ENCODE measurements at regions not wholly inside any gene's neighbourhood (a gene's known extent, or its start where the extent isn't known, plus 50 kb on each side); places are given as distances from the start of the nearest gene placed in this dataset.

- DNase-seq = no peak
Observed at GRCh38 chr4:137043184-137043583, 489.1 kb downstream of the PCDH18 start.

- no peak for DNase-seq
Observed at GRCh38 chr4:137039370-137039769, 492.9 kb downstream of the PCDH18 start.

- DNase-seq = no peak
Observed at GRCh38 chr4:137032222-137032621, 500.1 kb downstream of the PCDH18 start.

- DNase-seq = no peak
Observed at GRCh38 chr4:137029026-137029425, 503.3 kb downstream of the PCDH18 start.

- no peak for DNase-seq
Observed at GRCh38 chr4:137025484-137026059, 506.7 kb downstream of the PCDH18 start.

GRCh38 chr4:137015426-137016409 lies 516.6 kb downstream of the PCDH18 start:
- DNase-seq = no peak

- no peak for DNase-seq
Observed at GRCh38 chr4:137000432-137000831, 531.9 kb downstream of the PCDH18 start.

- no peak for DNase-seq
Observed at GRCh38 chr4:136992032-136992431, 540.3 kb downstream of the PCDH18 start.

GRCh38 chr4:136985683-136986082 lies 546.6 kb downstream of the PCDH18 start:
- DNase-seq = no peak

- no peak for DNase-seq
Observed at GRCh38 chr4:136967069-136967468, 565.2 kb downstream of the PCDH18 start.

- no peak for DNase-seq
Observed at GRCh38 chr4:136965478-136965877, 566.8 kb downstream of the PCDH18 start.

- DNase-seq = no peak
Observed at GRCh38 chr4:136962868-136963267, 569.4 kb downstream of the PCDH18 start.

- DNase-seq = no peak
Observed at GRCh38 chr4:136946307-136946907, 585.9 kb downstream of the PCDH18 start.

- no peak for DNase-seq
Observed at GRCh38 chr4:136939781-136940180, 592.5 kb downstream of the PCDH18 start.

GRCh38 chr4:136935871-136936270 lies 596.4 kb downstream of the PCDH18 start:
- no peak for DNase-seq

GRCh38 chr4:136935305-136935704 lies 597.0 kb downstream of the PCDH18 start:
- DNase-seq = no peak

GRCh38 chr4:136934601-136935000 lies 597.7 kb downstream of the PCDH18 start:
- DNase-seq = no peak

- no peak for DNase-seq
Observed at GRCh38 chr4:136931781-136932180, 600.5 kb downstream of the PCDH18 start.

GRCh38 chr4:136928957-136929411 lies 603.3 kb downstream of the PCDH18 start:
- no peak for DNase-seq

- DNase-seq = no peak
Observed at GRCh38 chr4:136927172-136927571, 605.1 kb downstream of the PCDH18 start.

- no peak for DNase-seq
Observed at GRCh38 chr4:136925203-136925602, 607.1 kb downstream of the PCDH18 start.

- DNase-seq = no peak
Observed at GRCh38 chr4:136922066-136922465, 610.2 kb downstream of the PCDH18 start.

- DNase-seq = no peak
Observed at GRCh38 chr4:136920092-136920881, 612.0 kb downstream of the PCDH18 start.
